HG03520 (cell line): ENCODE measurements at regions not wholly inside any gene's neighbourhood (a gene's known extent, or its start where the extent isn't known, plus 50 kb on each side); places are given as distances from the start of the nearest gene placed in this dataset.
"Not testable (repeated sequence)": the region's sequence is repeated elsewhere in the genome, so short reads cannot be mapped to it uniquely, and the experiment has no call there.

ENCODE experiments used
- ATAC-seq: cut with Tn5 transposase; IDR thresholded peaks from one replicate; pipeline ENCODE4 v1.9.1; 2021; ENCODE audit warnings: mild to moderate bottlenecking, moderate library complexity; ENCODE audit not compliant: unreplicated experiment

DNA sequence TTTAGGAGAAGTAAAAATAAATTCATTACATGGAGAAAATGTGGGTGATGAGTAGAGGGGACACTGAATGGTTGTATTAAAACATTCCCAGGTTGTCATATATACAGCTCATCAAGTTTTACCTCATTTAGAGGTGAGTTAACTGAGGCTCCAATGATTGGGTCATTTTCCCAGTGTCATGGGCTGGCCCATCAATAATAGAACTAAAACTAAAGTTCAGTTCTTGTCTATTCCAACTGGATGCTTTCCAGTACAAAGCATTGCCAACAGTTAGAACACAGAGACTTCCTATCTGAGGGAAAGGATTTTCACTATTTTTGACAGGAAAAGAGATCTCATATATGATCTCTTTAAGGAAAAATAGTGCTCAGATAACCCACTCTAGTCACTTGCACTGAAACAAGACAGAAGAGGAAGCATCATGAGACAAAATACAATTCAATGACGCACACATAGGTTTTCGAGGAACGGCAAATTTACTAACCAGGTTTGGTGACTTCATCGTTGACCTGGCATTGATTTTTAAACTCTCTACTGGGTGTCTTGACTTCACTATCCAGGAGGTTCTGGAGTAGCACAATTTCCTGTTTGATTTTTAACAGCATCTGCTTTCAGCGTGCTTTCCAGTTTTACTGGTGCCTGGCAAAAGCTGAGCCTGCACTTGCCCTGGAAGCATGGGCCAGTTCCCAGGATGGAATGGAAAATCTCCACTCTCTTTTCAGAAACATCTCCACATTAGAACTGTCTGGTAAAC lies 195.5 kb upstream of the FBXL4 start:
- no peak for ATAC-seq

DNA sequence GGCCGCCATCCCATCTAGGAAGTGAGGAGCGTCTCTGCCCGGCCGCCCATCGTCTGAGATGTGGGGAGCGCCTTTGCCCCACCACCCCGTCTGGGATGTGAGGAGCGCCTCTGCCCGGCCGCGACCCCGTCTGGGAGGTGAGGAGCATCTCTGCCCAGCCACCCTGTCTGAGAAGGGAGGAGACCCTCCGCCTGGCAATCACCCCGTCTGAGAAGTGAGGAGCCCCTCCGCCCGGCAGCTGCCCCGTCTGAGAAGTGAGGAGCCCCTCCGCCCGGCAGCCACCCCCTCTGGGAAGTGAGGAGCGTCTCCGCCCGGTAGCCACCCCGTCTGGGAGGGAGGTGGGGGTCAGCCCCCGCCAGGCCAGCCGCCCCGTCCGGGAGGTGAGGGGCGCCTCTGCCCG lies 194.2 kb upstream of the FBXL4 start:
- ATAC-seq: not testable (repeated sequence)

DNA sequence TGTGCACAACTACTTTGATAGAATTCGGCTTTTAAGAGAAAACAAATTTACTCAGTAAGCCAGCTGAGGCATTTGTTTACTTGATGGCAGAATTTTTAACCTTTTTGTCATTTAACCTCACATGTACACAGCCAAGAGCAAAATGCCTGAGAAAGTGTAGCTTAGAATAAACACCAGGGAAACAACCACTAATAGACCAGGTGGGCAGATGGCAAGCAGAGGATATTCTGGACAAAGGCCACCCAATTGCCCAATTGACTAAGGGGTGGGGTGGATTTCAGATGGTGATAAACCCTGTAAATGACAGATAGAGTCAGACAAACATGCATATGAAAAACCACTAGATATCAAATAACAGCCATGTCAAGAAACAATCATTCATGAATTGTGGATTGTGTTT lies 190.7 kb upstream of the FBXL4 start:
- no peak for ATAC-seq

DNA sequence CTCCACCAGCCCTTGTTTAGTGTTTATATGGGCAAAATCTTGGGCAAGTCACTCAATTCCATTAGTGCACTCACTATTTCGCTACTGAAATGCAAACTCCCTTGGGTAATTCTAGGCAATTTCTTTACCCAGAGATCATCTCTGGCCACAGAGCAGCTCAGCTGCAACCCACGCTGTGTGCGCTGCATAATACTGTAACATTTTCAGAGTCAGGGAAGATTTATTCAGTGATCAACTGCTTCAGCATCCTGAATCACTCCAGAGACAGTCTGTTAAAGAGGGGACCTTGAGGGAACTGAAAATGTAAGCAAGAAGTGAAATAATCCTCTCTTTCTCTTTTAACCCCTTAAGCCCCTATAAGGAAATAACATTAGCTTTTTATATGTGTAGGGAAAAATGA lies 189.6 kb upstream of the FBXL4 start:
- ATAC-seq: no peak

DNA sequence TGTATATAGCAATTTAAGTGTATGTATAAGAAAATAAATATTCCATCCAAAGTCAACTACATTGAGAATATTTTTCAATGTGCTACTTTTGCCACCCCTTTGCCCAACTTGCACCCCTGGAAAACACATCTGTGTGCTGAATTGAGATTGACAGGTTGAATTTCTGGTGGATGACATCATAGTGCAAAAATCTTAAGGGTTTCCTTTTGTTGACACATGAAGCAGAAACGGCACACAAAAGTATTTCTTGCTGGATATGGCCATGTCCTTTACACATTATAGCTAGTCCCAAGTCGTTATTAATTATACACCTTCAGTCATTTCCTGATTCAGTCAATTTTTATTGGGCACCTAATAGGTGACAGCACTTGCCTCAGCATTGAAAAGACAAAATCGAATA lies 188.7 kb upstream of the FBXL4 start:
- ATAC-seq: no peak

DNA sequence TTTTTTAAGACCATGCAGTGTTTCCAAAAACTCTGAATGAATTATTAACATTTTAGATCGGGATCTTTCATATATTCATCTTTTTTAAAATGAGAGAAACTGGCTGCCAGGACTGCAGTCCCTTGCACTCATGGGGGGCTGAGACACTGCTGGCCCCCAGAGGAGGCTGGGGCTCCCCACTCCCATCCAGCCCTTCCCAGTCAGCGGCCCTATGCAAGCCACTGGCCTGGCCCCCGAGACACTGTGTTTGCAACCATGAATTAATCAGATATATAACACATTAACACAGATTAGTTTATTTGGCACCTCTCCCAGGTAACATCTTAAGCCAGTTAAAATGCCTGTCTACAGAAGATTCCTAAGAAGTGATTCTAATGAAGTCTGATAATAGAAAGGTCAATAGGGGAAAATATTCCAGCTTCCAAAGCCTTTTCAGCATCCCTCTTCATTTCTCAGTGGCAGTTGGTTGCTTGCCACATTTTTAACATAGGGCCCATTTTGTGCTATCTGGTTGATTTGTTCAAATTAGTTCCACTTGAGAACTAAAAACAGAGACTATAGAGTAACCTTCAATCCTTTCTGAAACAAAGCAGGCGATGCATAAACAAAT lies 184.4 kb upstream of the FBXL4 start:
- no peak for ATAC-seq

DNA sequence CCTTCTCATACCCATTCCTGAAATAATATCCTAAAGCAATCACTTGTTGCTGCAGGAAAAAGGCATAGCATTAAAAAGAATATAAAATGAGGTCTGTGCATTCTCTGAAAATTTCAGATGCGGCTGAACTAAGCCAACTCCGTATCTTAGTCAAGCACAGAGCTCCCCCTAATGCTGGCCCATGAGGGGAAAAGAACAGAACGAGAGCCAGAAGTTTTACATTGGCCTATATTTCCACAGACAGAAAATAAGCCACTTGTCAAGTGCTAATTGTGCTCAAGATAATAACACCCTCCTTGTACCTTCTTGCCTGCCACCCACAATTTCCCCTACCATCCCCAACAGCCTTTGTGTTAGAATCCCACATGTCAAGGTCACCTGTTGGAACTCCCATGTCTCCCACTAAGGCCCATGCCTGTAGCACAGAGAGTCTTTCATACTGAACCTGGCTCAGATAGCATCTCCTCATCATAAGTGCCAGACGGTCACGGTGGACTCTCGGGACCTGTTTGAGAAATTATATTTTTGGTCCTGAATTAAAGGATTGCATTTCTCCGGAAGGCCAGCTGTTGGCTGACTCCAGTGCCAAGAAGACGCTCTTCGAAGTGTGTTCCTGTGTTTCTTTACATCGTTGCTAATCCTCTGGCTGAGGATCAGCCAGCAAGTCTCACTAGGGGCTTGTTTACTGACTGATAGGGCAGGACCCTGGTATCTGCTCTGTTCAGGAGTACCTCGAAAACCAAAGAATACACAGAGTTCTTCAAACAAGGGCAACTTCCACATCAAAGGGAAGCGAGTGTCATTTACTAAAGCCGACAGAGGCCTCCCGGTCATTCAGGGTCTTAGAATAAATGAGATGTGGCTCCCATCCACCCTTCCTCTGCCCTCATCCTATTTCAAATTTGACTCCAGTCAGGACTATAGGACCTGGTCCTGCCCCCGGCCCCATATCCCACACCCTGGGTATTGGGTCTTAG lies 183.4 kb upstream of the FBXL4 start:
- ATAC-seq: no peak

DNA sequence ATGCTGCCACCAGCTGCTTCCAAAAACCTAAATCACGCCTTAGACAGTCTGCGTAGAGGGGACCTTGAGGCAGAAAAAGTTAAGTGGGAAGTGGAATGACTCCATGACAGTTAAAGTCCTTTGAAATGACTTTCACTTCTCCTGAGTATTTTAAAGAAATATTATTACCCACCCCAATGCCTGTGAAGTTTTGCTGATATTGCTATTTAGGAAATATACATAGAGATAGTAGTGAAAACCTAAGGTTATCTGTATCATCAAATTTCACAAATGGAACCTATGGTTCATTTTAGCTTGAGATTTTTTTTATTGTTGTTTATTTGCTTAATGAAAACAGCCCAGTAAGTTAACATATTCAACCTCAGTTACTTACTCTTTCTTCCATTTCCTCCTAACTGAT lies 182.1 kb upstream of the FBXL4 start:
- ATAC-seq: no peak

DNA sequence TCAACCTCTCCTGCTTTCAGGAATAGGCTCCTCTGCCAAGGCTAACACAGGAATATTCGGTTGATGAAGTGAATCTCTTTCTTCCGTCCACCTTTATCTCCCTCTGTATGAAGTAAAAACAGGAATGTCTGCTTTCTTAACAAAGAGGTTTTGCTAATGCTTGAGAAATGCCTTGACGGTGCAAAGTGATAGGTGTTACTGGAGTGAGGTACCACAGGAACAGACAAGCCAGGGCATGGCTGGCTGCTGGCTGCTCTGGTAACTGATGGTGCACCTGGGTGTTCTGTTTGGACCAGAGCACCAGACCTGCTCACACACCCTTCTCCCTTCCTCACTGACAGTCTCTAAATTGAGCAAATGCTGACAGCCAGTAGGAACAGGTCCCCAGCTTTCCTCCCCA lies 174.0 kb upstream of the FBXL4 start:
- ATAC-seq: no peak

DNA sequence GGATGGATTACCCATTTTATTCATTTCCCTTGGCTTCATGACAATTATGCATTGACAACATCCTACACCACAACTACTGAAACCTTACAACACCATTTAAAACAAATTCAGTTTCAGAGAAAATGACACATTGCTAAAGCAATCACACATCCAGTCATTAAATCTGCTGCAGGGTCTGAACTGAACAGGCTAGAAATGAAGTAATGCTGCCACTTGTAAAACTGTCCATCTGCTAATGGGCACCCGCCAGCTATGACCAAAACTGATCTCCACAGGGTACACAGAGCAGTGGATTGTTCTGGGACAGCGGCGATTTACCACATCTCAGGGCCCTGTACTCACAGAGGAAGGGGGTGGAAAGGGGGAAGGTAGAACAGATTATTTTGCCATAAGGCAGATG lies 172.9 kb upstream of the FBXL4 start:
- ATAC-seq: no peak

DNA sequence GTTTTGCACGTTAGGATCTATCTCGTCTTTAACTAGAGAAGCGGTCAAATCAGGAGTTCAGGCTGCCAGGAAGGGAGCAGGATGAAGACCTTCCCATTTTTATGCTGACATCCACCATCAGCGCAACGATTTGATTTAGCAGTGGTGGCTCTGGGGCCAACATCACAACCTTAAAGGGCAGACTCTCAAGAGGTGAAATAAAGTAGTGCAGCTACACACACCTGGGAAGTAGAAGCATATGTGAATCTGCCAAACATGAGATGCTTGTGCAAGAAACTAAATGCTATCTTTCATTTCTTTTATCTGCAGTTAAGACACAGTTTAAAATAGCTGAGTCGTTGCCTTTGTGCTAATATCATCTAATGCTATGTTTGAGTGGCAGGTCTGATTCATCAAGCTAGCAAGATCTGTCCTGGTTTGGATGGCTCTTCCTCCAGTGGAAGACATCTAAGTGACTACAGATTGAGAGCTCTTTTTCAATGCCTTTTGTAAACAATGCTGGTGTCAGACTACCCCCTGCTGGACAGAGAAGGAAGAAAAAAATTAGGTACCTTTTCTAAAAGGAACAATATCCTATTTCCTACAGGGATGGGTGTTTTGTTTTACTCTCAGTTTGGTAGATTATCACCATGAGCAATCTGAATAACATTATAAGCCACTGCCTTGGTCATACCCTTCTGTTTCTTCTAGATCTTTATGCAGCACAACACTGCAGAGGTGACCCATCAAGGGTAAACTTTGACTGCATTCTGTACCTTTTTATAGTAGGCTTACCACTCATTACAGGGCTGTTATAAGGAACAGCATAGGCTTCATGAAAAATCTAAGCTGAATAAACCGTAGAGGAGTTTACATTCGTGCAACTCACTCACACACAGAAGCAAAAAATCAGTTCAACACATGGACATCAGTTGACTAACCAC lies 171.6 kb upstream of the FBXL4 start:
- peak; percentile 66 for ATAC-seq

DNA sequence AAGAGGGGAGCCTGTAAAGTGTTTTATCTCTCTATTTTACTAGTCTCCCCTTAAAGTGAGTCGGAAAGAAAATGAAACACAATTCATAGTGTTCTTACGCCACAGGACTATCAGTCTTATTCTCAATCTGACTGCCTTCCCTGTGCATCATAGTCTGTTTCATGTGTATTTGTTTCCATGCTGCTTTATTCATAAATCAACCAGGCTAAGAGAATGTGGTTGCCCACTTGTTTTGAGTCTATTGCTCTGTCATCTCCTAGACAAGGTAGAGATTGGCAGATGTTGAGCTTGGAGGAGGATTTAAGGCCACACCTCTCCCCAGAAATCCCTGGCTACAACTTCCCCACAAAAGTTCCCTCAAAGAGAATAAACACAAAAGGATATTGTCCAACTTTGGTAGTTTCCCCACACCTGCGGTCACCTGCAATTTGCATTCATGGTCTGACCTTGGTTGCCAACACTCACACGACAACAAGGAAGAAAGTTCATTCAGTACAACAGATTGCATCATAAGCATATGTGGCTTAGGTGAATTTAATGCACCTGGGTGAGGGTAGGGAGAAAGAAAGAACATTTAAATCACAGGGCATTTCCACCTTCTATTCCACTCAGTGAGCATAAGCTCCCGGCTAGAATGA lies 167.1 kb upstream of the FBXL4 start:
- no peak for ATAC-seq

DNA sequence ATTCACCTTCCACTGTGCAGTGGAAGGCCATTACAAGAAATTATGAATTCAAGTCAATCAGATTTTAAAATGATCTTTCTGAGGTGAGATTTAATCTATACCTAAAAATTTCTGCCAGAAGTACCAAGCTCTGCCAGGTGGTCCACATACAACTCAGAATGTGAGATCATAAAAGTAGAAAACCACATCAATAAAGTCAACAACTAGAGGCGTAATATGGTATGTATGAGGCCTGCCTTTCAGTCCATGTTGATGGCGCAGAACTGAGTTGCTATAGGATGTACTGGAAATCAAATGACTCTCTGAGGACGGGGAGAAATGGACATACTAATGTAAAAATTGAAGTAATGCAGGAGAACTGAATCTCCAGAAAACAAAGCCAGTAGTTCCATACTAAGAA lies 163.8 kb upstream of the FBXL4 start:
- ATAC-seq: no peak

DNA sequence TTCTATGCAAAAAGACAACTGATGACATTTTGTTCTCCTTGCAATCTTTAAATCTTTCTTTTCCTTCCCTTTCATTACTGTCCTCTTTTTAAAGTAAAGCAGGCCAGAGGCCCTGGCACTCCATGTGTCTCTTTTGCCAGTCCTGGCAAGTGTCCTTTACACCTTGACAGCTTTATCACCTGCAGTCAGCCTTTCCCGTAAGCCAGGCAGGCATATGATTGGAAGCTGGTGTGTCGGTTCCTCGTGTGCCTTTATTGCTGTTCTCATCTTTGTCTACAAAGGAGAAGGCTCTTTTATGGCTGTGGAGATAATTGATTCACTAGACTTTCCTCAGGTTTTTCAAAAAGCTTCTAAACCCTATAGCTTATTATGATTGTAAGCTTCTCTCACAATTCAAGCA lies 162.3 kb upstream of the FBXL4 start:
- ATAC-seq: no peak

DNA sequence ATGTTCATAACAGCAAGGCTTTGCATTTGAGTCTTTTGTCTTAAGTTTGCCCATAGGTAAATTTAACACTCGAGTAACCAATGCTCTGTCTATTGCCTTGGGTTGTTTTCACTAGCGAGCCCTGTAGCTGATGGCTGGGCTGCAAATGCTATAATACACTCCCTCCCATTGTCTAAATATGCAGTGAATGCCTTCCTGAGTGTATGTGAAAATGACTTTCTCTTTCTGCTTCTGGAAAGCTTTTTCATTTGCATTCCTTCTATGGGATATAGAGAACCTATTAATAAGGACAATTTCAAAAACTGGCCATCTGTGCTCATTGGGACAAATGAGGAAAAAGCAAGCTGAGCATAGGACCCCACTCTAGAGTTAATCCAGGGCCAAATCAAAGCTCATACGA lies 156.5 kb upstream of the FBXL4 start:
- ATAC-seq: no peak

DNA sequence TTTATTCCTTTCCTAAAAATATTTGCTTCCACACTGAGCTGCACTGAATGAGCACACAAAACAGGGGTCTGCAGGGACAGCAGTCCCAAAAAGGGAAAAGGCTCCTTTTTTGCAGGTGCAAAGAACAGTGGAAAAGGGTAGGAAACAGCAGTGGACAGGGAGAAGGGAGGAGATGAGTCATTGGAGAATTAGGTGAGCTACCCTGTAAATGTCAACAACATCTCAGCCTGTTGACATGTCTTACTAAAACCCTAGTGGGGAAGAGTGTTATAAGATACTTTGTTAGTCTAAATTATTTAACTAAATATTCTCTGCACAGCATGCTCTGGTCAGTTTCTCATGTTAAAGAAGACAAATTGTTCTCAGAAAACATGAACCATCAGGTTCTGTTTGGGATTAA lies 151.5 kb upstream of the FBXL4 start:
- no peak for ATAC-seq

DNA sequence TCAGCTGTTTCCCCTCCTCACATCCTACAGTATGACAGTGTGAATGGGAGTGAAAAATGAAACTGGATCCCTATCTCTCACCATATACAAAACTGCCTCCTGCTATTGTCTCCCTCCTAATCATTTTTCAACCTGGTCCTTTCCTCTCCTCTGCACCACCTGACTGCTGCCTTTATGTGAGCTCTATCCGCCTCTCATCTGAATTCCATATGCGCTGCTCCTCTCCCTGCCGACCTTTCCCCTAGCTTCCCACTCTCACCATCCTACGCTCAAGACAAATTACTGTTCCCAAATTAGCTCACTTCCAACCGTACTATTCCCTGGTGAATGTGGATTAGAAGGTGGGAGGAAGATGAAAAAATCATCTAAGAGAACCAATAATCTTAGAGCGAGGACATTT lies 148.4 kb upstream of the FBXL4 start:
- ATAC-seq: no peak

DNA sequence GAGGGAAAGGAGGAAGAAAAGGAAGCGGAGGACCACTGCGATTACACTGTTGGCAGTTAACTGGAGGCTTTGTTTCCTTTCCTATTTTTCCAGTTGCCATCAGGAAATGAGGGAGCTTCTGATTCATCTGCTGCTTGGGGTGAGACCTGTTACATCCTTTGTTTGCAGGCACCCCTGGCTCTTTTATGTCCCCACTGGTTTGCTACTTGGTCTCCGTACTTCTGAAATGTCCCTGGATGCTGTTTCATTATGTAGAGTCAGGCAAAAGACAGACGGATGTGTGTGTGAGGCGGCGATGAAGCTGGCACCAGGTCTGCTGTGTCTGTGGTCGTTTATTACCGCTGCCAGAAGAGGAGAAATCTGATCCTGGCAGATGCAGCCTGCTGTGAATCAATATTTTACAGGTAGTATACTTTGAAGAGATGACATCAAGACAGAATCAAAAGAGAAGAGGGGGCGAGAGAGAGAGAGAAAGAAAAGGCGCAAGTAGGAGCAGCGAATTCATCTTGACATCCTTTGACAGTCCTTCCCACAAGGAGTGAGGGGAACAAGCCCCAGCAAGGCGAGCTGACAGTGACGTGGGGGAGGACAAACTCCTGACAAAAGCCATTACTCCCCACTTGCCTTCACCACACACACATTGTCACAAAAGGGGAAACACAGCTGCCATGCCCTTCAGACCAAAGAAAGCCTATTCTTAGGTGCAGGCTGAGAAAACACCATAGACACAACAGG lies 145.9 kb upstream of the FBXL4 start:
- ATAC-seq: no peak

DNA sequence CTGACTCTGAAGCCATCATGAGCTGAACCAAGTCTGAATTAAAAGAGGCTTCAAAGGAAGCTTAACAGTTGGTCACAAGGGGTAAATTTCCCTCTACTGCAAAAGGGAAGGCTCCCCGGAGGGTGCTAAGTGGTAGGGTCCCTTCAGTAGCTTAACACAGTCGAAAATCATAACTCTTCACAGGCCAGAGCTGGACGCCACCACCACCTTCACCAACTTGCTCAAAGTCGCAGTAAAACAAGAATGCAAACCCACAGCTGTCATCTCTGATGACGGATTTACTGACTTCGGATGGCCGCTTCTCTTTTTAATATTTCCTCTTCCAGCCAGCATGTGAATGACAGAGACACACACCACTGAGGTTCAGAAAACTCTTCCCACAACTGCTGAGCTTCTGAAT lies 144.7 kb upstream of the FBXL4 start:
- ATAC-seq: peak; percentile 18

DNA sequence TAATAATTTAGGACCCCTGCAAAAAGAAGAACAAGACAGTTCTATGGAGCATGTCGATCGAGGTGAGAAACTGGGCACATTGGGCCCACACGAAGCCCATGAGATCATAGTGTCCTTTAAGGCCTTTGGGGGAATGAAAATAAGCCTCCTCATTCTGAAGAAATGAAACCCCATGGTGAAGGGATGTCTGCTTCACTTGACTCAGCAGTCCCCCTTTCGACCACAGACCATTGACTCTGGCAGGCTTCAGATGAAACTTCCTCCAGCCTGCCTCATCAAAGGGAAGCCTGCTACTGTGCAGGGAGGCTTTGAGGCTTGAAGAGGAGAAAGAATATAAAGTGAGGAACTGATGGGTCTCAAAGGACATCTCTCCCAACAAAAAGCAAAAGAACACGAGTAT lies 144.2 kb upstream of the FBXL4 start:
- peak; percentile 92 for ATAC-seq
